SK-N-MC (cell line): ENCODE measurements at regions not wholly inside any gene's neighbourhood (a gene's known extent, or its start where the extent isn't known, plus 50 kb on each side); places are given as distances from the start of the nearest gene placed in this dataset.

Source experiments
- DNase-seq: peaks from one replicate; pipeline ENCODE4 v3.0.0-alpha.2; 2011; ENCODE audit warnings: low read depth, low spot score
- H3K27ac ChIP-seq: fragments of 200-600 bp; sonication (generic); 2 replicates; pipeline ENCODE4 v1.5.1; 2016; ENCODE audit warnings: mixed run types
- H3K36me3 ChIP-seq: fragments of 200-600 bp; sonication (generic); 2 replicates; pipeline ENCODE4 v1.6.1; 2017; ENCODE audit warnings: antibody characterized with exemption, low read length, mixed read lengths; ENCODE audit not compliant: insufficient read depth
- H3K4me3 ChIP-seq: fragments of 200-600 bp; sonication (generic); 2 replicates; pipeline ENCODE4 v1.5.1; 2016
- H3K9ac ChIP-seq: fragments of 200-600 bp; sonication (generic); 2 replicates; pipeline ENCODE4 v1.8.0; 2017; ENCODE audit warnings: mixed run types, mixed read lengths; ENCODE audit not compliant: insufficient read length
- H3K9me3 ChIP-seq: fragments of 200-600 bp; sonication (generic); 2 replicates; pipeline ENCODE4 v1.6.1; 2017; ENCODE audit warnings: low read depth, mild to moderate bottlenecking, antibody characterized with exemption, low read length, moderate library complexity, mixed read lengths
- EZH2 ChIP-seq: fragments of 200-600 bp; sonication (generic); IDR thresholded peaks from one replicate; pipeline ENCODE4 v1.6.1; 2017; ENCODE audit warnings: antibody characterized with exemption
- FOXP2 ChIP-seq: optimal IDR thresholded peaks from 2 replicates; pipeline ENCODE3; 2011; ENCODE audit warnings: mild to moderate bottlenecking, moderate library complexity; ENCODE audit not compliant: insufficient read depth; ENCODE audit errors: extremely low read length, control extremely low read depth
- POLR2AphosphoS5 ChIP-seq: IDR thresholded peaks from 2 replicates; pipeline ENCODE4 v1.6.1; 2012; ENCODE audit warnings: mild to moderate bottlenecking, low read depth, low read length, borderline replicate concordance

DNA sequence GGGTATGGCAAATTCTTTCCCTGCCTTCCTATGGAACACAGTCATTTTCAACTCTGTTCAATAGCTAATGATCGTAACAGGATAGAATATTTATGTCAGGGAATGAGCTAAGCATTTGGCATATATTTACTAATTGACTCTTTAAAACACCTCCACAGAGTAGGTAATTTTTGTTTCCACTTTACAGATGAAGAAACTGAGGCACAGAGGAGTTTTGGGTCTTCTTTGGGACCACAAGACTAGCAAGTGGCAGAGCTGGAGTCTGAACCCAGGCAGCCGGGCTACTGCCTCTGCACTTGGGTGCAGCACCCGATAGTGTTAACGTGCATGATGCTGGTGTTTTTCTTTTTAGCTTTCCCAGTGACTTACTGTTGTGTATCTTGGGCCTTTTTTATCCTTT, 384.0 kb downstream of the SFMBT2 start:
- Histone ChIP-seq H3K27ac (no peak overlapping the region), H3K36me3 (no peaks in the 10 kb centered on the region), H3K4me3 (no peak overlapping the region), H3K9me3 (no peaks in the 10 kb centered on the region), H3K9ac (no peak overlapping the region)
- no peak for TF ChIP-seq POLR2AphosphoS5
- TF ChIP-seq EZH2, result no peak
- no peak for TF ChIP-seq FOXP2
- no peak for DNase-seq

DNA sequence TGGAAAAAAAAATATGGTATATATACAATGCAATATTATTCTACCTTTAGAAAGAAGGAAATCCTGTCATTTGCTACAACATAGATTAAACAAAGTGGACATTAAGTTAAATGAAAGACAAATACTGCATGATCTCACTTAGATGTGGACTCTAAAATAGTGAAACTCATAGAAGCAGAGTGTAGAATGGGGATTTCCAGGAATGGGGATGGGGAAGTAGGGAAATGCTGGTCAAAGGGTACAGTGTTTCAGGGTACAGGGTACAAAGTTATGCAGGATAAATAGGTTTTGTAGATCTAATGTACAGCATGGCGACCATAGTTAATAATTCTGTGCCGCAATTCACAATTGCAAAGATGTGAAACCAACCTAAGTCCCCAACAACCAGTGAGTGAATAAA, 385.5 kb downstream of the SFMBT2 start:
- H3K9me3 ChIP-seq, result no peaks in the 10 kb centered on the region
- DNase-seq, result no peak
- TF ChIP-seq EZH2 (no peak), POLR2AphosphoS5 (no peak), FOXP2 (no peak)
- H3K4me3 ChIP-seq, result no peak overlapping the region
- H3K27ac ChIP-seq, result no peak overlapping the region
- no peak overlapping the region for H3K9ac ChIP-seq
- no peaks in the 10 kb centered on the region for H3K36me3 ChIP-seq

DNA sequence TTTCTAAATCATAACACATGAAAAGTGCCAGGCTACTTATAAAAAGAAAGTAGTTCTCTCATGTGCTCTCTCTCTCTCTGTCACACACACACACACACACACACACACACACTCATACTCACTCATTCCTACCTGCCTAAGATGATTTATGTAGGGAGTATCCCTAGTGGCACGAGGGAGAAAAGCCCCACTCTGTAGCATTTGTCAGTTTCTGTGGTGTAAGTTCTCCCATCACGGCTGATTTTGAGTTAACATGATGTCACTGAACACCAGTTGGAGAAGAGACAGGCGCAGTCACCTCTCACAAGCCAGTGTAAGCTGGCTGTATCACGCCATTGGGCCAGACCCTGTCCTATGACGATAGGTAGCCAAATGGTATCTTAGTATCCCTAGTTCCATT, 395.4 kb downstream of the SFMBT2 start:
- Histone ChIP-seq H3K36me3 (no peaks in the 10 kb centered on the region), H3K4me3 (no peak overlapping the region), H3K9me3 (no peaks in the 10 kb centered on the region), H3K9ac (no peak overlapping the region), H3K27ac (no peak overlapping the region)
- no peak for TF ChIP-seq FOXP2
- no peak for TF ChIP-seq POLR2AphosphoS5
- no peak for TF ChIP-seq EZH2
- DNase-seq, result no peak

DNA sequence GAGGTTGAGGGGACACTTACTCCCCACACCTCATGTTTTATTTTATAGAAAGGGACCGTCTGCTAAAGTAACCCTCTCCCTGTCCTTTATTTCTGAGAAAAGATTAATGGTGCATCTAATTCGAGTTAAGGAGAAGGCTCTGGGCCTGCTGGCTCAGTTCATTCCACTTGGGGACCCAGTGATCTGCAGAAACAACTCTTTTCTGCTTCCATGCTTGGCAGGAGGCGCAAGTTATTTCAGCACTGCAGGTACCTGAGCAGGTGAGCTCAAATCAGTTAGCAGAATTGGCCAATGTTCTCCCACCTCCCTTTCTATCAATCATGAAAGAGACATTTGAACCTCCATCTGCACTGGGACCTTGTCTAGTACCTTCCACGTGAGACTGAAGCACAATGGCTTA, 396.1 kb downstream of the SFMBT2 start:
- TF ChIP-seq EZH2 (no peak), FOXP2 (no peak), POLR2AphosphoS5 (no peak)
- no peak overlapping the region for H3K9ac ChIP-seq

DNA sequence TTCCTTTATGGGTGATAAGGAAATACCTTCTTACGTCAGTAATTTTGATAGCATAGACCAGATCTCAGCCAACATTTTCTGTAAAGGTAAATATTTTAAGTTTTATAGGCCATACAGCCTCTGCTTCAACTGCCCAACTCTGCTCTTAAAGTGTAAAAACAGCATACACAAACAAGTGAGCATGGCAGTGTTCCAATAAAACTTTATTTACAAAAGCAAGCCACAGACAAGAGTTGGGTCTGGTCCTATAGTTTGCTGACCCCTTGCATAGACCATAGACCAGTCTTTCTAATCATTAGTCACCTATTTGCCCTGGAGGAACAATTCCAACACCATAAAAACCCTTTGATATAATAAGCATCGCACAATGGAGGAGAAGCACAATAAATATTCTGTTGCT, 398.8 kb downstream of the SFMBT2 start:
- no peaks in the 10 kb centered on the region for H3K9me3 ChIP-seq
- no peak overlapping the region for H3K27ac ChIP-seq

More for the DNA sequence above, 396.1 kb downstream of the SFMBT2 start:
- Histone ChIP-seq H3K9me3 (no peaks in the 10 kb centered on the region), H3K36me3 (no peaks in the 10 kb centered on the region), H3K4me3 (no peak overlapping the region), H3K27ac (no peak overlapping the region)
- no peak for DNase-seq

DNA sequence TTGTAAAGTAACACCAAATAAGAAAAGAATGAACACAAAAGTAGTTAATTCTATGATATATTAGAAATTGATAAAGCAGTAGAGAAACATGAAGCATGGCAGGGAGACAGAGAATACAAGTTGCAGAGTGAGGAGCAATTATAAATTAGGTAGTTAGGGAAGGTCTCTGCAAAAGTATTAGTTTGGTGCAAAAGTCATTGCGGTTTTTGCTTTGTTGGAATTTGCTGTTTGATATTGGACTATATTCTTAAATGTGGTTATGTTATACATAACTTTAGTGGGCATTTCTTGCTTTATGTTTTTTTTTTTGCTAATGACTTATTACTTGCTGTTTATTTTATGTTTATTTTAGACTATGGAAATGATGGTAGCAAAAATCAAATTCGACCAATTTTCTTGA, 402.2 kb downstream of the SFMBT2 start:
- Histone ChIP-seq H3K27ac (no peak overlapping the region), H3K4me3 (no peak overlapping the region), H3K9ac (no peak overlapping the region), H3K36me3 (no peaks in the 10 kb centered on the region), H3K9me3 (no peaks in the 10 kb centered on the region)
- TF ChIP-seq FOXP2, result no peak
- no peak for TF ChIP-seq EZH2
- no peak for TF ChIP-seq POLR2AphosphoS5
- DNase-seq, result no peak

More for the DNA sequence above, 398.8 kb downstream of the SFMBT2 start:
- Histone ChIP-seq H3K4me3 (no peak overlapping the region), H3K36me3 (no peaks in the 10 kb centered on the region), H3K9ac (no peak overlapping the region)
- no peak for DNase-seq
- TF ChIP-seq POLR2AphosphoS5 (no peak), EZH2 (no peak), FOXP2 (no peak)

DNA sequence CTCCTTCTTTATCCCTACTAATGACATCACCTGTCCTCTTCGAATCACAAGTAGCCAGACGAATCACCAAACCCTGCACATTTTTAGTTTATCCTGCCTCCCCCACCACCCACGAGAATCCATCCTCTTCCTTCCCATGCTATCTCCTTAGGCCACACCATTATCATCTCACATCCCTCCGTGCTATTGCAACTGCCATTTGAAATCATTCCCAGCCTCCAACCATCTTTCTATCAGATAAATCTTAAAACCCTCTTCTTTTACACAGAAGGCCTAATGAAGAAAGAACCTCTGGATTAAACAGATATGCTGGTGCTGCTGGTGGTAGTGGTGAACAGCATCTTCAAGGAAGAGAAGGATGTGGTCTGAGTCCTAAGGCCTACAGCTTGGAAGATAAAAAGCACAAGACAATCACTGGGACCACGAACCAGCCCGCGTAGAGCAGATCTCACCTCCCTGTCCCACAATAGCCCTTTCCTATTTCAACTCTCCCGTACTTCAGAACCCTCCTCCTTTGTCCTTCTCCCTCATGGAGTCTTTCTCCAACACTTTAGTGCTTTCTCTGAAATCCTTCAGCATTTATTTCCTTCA, 403.1 kb downstream of the SFMBT2 start:
- Histone ChIP-seq H3K4me3 (no peak overlapping the region), H3K27ac (no peak overlapping the region), H3K9me3 (no peaks in the 10 kb centered on the region), H3K9ac (no peak overlapping the region), H3K36me3 (no peaks in the 10 kb centered on the region)
- no peak for TF ChIP-seq EZH2
- no peak for TF ChIP-seq POLR2AphosphoS5
- no peak for TF ChIP-seq FOXP2
- DNase-seq, result no peak

DNA sequence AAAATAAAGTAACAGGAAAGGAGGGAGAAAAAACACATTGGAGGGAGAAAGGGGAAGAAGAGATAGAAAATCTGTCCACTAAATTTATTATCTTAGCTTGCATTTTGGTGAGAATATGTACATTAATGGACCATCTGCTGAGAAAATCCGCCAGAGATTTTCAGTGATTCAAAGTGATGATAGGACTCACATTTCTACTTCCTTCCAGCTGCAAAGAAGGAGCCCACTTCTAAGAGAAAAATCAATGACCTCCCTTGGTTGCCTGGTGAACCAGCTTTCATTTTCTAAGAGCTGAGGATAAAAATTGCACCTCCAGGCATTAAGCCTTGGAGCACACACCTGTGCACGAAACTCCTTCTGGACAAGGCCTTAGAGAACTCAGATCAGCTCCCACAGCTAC, 404.3 kb downstream of the SFMBT2 start:
- no peak for DNase-seq

DNA sequence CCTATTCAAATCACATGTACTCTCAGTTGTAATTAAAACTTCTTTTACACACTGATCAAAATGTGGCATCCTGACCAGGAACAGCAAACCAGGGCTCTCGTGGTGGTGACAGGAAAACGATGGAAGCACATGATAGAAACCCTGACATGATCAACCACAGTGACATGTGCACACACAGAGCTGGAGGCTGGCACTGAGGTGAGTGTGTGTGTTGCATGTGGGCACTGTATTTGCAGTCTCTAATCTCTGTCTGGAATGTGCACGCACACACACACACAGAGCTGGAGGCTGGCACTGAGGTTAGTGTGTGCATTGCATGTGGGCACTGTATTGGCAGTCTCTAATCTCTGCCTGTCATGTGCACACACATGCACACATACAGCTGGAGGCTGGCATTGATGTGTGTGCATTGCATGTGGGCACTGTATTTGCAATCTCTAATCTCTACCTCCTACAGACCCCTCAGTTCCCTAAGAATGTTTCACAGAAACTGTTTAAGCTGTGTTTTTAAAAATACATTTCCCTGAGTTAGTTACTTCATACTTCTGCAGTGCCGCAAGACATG, 406.9 kb downstream of the SFMBT2 start:
- Histone ChIP-seq H3K36me3 (no peaks in the 10 kb centered on the region), H3K27ac (no peak overlapping the region), H3K4me3 (no peak overlapping the region), H3K9me3 (no peaks in the 10 kb centered on the region), H3K9ac (no peak overlapping the region)
- TF ChIP-seq POLR2AphosphoS5, result no peak
- TF ChIP-seq FOXP2, result no peak
- TF ChIP-seq EZH2, result no peak
- DNase-seq, result no peak

More for the DNA sequence above, 404.3 kb downstream of the SFMBT2 start:
- H3K36me3 ChIP-seq, result no peaks in the 10 kb centered on the region
- no peak overlapping the region for H3K4me3 ChIP-seq
- H3K9ac ChIP-seq, result no peak overlapping the region
- TF ChIP-seq POLR2AphosphoS5 (no peak), EZH2 (no peak), FOXP2 (no peak)
- no peaks in the 10 kb centered on the region for H3K9me3 ChIP-seq
- no peak overlapping the region for H3K27ac ChIP-seq
